Kasumi-1 (cell line): ENCODE measurements at regions not wholly inside any gene's neighbourhood (a gene's known extent, or its start where the extent isn't known, plus 50 kb on each side); places are given as distances from the start of the nearest gene placed in this dataset.

Experiments
- DNase-seq, 2 experiments: peaks; one replicate each; lab custom pipeline; 2025; lab: John Stamatoyannopoulos, UW

DNA sequence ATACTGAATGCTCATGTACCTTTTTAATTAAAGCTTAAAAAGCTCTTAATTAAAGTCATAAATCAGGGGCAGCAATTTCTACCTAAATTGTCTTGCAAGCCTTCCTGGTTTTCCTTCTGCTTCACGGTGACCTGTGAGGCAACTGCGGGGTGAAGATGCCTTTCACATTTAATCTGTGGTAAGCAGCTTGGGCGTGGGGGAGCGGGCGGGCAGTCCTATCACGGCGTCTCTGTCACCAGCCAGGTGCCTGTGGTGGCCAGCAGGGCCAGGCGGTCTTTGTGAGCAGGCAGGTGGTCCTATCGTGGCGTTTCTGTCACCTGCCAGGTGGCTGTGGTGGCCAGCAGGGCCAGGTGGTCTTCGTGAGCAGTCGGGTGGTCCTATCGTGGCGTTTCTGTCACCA lies 269.2 kb upstream of the PPP2R2D start:
- DNase-seq = no peak

DNA sequence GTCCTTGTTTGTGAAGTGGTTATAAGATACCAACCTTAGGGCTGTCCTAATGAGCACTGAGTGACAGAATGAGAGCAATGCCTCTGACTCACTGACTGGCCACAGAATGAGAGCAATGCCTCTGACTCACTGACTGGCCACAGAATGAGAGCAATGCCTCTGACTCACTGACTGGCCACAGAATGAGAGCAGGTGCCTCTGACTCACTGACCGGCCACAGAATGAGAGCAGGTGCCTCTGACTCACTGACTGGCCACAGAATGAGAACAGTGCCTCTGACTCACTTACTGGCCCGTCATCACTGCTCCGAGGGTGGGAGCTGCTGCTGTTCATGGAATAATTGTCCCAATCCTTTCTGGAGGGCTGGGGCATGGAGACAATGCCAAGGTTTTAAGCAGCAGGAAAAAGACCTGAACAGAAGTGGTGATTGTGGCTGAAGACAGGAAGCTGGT lies 265.2 kb upstream of the PPP2R2D start:
- no peak for DNase-seq

DNA sequence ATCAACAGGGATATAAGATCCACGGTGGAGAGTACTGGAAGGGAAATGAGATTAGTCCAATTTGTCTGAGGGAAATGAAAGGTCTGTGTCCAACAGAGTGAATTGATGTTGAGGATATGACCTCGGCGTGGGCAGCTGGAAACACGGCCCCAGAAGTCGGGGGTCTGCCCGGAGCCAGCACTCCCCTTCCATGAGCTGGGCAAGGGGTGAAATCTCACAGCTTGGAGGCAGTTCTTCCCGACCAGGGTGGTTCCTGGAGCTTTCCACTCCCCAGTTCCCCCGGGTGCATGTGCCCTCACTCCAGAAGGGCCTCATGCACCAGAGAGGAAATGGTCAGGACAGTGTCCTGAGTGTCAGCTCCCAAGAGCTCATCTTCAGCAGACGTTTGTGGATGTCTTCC lies 264.7 kb upstream of the PPP2R2D start:
- no peak for DNase-seq

DNA sequence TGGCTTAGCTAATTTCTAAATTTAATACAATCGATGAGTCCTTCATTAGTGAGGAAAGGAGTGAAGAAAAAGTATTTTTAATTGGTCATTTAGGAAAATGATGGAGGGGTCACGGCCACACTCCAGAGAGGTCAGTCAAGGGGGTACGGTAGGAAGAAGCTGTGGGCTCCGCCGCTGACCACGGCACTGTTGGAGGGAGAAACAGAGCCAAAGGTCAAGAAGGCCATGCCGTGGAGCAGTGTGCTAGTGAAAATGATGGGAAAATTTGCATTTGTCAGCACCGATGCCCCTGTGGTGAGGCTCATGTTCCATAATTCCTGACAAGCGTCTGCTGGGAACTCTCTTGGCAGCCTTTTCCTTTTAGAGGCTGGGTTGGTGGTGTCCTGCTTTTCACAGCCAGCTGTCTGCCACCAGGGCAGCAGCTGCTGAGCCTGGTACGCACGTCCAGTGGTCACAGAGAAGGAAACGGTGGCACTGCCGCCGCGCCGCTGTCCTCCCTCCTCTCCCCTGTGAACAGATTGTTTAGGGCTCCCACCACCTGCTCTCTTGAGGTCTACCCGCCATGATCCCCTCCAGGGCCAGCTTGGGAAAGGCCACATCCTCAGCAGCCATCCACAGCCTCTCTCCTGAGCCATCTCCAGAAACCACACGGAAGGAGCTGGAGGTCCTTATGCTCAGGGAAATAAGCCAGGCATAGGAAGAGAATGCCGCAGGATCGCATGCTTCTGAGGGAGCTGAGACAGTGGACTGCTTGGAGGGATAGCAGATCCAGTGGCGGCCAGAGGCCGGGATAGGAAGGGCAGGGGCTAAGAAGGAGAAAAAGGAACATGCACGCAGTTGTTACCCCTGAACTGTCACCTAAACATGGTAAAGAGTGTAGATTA lies 263.7 kb upstream of the PPP2R2D start:
- DNase-seq = no peak

DNA sequence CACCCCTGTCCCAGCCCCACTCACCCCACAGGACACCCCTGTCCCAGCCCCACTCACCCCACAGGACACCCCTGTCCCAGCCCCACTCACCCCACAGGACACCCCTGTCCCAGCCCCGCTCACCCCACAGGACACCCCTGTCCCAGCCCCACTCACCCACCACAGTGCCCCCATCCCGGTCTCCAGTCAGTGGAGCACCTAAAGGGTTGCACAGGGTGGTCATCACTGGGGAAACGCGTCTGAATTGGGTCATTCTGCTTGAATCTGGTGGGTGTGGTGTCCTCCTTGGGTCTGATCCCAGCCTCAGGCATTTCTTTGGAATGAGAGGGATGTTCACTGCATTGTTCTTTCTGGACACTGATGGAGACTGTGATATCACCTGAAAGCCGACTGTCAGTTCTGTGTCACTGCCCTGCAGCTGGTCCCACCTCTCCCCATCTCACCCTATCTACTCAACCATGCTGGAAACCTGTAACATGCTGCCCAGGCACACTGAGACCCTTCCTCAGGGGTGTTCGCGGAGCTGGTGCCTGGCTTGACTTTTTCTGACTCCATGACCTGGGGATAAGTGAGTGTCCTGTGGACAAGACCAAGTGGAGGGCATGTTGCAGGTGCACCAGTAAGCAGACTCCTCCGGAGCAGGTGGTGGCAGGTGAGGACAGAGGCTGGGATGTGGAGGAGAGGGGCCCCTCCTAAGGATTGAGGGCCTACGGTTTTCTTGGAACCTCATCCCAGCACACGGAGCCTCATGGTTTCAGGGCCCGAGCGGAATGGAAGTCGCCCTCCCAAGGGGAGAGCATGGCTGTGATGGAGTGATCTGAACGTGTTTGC lies 262.5 kb upstream of the PPP2R2D start:
- DNase-seq = peak in 1 of 2 experiments; percentile 3

DNA sequence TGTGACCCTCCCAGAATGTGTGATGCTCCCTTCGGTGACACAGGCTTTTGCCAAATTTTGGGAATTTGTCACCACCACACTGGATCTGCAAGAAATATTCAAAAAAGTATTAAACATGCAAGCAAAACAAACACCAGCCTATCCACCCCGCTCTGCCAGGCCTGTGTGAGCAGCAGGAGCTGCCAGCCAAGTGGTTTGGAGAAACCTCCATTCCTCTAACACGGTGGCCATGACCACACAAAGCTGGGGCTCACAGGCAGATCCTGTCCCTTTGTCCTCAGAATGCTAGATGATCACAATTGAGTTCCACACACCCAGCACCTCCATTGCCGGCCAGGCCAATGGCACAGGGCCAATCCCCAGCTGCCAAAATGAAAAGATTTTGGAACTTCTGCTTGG lies 261.9 kb upstream of the PPP2R2D start:
- DNase-seq = no peak

DNA sequence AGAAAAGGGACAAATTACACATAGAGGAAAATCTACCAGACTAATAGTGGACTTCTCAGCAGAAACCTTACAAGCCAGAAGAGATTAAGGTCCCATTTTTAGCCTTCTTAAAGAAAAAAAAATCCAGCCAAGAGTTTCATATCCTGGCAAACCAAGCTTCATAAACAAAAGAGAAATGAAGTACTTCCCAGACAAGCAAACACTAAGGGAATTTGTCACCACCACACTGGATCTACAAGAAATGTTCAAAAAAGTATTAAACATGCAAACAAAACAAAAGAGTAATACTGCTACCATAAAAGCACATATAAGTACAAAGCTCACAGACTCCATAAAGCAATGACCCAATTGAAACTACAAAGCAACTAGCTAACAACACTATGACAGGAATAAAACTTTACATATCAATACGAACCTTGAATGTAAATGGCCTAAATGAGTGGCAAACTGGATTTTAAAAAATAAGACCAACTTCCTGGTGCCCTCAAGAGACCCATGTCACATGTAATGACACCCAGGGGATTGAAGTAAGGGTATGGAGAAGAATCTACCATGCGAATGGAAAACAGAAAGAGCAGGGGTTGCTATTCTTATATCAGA lies 260.7 kb upstream of the PPP2R2D start:
- no peak for DNase-seq

DNA sequence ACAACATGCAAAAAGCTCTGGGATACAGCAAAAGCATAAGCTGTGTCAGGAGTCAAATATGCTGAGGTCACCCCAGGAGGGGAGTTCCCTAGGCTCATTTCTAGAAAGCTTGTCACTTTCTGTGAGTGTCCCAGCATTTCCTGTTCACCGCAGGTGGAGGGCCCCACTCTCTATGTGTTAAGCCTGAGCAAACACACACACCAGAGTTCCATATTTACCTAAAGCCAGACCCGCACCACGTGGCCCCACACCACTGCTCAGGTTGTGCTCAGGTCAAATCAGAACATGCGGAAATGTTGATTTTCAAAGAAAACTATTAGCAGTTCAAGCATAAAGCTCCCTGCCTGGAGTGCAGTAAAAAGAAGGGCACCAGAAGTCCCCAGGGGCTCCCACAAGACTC lies 259.6 kb upstream of the PPP2R2D start:
- DNase-seq = no peak

DNA sequence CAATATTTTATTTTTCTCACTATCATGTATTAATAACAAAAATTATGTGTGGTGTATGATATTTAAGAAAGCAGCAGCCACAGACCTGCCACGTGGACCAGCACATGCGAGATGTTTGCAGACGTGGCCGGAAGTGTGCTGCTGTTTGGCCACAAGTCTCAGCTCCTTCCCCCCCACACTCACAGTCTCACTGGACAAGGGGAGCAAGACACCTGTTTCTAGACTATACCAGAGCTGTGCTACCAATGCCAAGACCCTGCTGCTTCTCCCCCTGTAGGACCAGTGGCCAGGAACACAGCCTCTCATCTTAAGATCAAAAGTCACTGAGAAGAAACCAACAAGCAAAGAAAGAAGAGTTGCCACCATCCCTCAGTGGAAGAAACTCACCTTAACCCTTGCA lies 258.9 kb upstream of the PPP2R2D start:
- no peak for DNase-seq

DNA sequence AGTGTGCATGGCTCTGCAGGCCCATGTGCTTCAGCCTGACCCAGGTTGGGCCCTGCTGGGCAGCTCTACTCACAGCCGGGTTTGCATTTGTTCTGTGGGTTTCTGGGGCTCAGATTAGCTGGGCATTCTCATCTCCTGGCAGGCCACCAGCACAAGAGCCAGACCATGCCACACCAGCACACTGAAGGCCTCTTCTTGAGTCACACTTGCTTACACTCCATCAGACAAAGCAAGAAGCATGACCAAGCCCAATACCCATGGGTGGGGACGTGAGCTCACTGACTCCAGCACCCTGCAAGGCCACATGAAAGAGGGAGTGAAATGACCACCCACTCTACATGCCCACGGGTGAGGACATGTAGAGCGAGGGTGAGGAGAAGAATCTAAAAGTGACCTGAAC lies 257.8 kb upstream of the PPP2R2D start:
- DNase-seq = no peak

DNA sequence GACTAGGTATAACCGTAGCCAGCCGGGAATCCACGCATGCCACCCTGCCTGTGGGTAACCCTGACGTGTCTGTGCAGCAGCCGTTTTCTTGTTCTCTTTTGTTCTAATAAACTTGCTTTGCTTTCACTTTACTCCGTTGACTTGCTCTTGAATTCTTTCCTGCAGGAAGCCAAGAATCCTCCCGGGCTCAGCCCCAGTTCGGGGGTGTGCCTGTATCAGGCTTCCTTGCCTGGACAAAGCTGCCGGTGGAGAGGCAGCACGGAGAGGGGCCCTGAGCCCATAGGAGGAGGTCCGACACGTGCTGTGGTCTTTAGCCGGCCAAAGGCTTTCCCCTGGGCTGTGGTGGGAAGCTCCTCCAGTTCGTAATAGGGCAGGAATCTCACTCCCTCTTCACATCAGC lies 256.5 kb upstream of the PPP2R2D start:
- DNase-seq = no peak

DNA sequence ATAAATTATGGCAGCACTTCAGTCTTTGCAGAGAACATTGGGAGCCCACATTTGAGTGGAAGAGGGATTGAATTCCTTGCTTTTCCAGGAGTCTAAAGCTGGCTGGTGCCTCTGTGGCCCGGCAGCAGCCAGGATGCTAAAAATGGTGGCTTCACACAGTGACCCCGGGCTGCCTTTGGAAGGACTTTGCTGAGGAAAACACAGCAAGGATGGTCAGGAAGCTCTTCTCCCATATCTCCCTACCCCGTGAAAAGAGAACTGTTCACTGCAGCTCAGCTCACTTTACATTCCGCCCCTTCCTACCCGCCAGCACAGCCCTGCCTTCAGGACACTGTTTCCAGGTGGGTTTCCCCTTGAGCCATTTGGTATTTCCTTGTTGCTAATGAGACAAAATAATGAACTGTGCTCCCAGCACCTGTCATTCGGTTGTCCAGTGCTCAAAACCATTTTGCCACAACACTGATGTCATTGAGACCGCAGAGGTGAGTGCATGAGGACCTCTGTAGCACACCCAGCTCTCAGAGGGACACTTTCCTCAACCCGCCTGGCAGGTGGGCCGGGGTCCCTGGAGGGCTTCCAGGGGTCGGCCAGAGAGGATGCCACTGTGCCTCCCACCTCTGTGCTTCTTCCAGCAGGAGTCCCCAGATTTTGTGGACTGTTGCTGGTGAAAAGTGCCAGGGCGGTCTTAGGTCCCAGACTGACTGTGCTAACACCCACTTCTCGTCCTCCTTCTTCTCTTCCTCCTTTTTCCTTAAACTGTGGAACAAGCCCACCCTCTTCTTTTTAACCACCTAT lies 255.7 kb upstream of the PPP2R2D start:
- DNase-seq = no peak

DNA sequence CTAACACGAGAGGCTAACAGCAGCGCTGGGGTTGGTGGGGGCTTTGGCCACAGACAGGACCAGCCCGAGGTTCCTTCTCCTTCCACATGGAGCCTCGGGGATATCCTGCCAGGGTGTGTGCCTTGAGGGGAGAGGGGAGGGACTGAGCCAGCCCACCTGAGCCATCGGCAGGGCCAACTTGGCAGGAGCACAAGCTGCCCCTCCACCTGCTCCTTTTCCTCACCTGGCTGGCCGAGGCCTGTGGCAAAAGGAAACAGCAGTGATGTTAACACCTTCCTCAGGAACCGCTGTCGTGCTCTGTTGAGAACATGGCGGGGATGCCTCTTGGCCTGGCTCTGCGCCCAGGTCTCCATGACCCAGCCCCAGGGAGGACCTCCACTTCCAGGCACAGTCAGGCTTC lies 255.1 kb upstream of the PPP2R2D start:
- no peak for DNase-seq

DNA sequence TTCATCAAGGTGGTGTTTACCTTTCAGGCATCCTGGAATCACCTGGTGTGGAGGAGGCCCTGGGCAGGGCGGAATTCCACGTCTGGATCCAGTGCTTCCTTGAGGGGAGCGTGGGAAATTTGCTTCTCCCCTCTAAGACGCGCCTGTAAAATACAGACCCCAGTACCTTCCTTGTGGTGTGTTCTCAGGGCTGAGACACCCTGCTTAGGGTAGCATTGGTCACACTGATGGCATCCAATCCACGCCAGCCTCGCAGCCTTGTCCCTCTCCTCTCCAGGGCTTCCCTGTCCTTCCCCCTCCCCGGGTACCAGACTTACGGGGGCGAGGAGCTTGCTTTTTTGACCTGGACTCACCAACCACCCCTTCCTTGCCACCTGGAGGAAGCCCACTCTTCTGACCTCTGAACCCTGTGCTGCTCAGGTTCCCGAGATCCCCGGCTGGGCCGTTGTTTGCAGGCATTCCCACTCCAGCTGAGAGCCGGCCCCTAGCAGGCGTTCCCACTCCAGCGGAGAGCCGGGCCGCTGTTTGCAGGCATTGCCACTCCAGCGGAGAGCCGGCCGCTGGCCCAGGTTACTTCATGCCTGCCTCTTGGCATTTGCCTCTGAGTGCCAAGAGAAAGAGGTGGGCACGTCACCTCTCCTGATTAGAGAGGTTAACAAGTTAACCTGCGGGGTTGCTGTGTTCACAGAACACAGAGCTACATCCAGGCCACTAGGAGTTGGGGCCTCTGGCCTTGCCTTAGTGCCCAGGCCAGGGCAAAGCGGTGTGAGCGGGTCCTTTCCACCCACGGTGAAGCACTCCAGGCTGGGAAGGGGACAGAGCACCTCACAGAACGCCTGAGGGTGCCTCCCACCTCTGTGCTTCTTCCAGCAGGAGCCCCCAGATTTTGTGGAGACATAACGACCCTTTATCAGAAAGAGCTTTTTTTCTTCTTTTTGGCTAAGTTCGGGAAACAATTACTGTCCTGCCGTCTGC lies 254.0 kb upstream of the PPP2R2D start:
- no peak for DNase-seq

DNA sequence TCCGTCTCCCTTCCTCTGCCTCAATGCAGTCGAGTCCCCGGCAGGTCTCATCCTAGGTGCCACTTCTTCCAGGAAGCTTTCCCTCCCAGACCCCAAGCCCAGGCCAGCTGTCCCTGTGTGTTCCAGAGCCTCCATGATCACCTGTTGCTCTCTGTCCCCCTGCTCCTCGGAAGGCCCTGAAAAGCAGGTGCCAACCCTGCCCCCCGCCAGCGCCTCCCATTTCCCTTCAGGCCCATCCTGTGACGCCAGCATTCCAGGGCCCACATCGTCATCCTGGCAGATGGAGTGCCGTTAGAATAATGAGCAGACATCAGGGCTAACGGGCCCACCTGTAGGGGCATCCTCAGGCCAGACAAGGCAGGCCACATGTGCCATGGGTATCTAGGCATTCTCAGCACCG lies 253.0 kb upstream of the PPP2R2D start:
- DNase-seq = no peak

DNA sequence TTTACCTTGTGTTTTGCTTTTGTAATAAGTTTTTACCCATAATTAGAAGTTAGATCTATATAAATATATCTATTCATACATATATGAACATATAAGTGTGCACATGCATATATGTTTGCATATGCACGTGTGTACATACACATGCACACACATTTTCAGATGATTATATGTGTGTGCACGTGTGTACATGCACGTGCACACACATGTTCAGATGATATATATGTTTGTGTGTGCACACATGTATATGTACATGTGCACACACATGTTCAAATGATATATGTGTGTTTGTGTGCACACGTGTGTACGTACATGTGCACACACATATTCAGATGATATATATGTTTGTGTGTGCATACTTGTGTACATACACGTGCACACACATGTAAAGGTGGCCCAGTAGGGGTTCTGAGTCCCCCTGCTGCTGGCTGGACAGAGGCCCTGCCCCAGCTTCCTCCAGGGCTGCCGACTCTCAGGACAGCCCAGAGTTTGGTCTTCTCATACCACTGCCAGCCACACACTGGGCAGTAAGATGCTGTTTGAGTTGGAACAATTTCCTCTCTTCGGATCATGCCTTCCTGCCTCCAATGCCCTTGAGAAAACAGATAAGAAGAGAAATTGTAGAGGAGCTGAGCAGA lies 252.3 kb upstream of the PPP2R2D start:
- no peak for DNase-seq

DNA sequence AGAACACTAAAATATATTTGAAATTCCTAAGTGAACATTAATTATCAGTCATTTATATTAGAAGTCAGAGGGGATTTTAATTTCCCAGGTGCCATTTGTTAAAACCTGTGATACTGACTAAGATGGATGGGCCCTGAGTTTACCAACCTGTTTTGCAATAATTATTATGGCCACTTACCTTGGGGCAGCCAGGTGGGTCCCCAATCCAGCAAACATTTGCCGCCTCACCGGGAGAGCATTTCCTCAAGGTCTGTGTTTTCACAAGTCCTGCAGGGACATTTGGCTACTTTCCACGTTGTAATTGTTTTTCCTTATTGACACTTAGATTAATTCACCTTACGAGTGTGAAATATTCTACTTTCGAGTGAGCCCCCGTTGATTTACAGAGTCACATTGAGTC lies 251.2 kb upstream of the PPP2R2D start:
- DNase-seq = no peak

DNA sequence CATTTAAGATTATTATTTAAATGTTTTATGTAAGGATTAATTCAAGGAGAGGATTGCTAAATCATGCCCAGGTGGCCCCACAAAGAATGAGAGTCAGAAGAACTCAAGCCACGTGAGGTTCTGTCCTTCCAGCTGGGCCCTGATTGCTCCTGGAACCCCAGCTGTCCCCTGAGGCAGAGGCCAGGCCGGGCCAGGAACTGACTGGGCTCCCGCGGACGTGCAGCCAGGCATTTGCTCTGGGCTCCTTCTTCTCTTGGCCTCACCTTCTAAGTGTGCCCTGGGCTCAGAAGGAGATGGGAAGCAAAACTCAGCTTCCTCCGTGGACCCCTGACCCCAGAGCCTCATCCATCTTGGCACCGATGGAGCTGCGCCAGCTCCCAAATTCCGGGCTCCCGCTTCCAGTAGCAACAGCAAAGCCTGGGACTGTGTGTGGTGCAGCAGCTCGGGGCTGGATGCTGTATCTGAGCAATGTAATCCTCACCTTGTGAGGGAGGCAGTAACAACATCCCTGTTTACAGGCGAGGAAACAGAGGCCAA lies 250.6 kb upstream of the PPP2R2D start:
- no peak for DNase-seq

DNA sequence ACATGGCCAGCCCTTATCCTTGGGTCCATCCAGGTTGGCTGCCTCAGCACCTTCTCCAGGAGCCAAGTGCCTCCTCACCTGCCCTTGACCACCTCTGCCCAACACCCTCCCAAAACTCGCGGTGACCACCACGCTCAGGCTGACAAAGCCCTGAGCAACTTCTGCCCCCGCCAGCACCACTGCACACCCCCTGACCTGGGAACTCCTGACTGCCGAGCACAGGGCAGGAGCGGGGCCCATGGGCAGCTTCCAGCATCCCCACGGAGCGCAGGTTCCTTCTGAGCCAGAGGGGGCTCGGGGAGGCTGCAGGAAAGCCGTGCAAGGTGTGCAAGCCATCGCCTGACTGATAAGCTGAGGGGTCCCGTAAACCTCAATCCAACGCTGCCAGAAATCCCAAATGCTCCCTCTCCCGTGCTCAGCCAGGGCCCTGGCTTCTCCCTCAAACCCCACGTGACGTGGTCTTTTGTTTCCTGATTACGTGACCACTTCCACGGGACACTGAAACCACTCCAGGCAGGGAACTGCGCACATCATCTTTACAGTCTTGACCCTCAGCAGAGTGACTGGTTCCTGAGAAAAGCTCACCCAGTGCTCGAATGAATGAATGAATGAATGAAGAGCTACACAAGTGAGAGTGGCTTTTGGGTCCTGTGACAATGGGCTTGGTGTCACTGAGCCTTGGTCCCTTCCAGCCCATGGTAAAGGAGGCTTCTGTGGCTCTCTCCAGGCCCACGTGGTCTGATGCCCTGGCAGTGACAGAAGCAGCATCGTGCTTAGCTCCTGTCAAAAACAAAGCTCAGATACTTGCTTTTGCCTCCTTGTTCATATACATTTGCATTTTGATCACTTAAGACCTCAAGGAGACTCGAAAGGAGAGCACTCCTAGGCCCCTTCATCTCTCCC lies 249.8 kb upstream of the PPP2R2D start:
- no peak for DNase-seq
